ENCODE measurements at regions not wholly inside any gene's neighbourhood (a gene's known extent, or its start where the extent isn't known, plus 50 kb on each side); places are given as distances from the start of the nearest gene placed in this dataset.

DNA sequence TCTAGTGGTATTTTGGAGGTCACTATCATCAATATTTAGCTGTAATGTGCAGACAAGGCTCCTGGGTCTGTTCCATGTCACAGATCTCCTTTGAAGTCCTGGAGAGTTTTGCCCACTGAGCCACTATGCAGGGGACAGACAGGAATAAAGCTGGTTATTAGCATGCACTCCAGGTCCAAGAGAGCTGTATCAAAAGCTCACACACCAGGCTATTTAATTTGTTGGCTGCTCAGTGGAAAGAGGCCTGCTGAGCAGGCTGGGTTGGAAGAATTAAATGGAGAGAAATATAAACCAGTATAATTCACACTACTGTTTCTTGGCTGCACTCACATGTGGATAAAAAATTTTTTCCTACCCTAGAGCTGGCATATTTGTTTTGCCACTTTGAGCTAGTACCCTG is 113.8 kb upstream of the TAF11L2 start:
- no peak overlapping the region for H2AFZ ChIP-seq (ENCODE audit: low read length)
- H3K4me1 ChIP-seq (ENCODE audit: insufficient read depth, low read length) = peaks cover 9% of the 10 kb centered on the region
- no peak overlapping the region for H3K4me3 ChIP-seq (ENCODE audit: insufficient read depth, low read length)
- no peaks in the 10 kb centered on the region for H3K79me2 ChIP-seq (ENCODE audit: insufficient read depth, low read length)
- H3K27ac ChIP-seq (ENCODE audit: low read depth, low read length) = no peak overlapping the region
- H4K20me1 ChIP-seq (ENCODE audit: insufficient read depth, low read length) = no peaks in the 10 kb centered on the region
- no peaks in the 10 kb centered on the region for H3K27me3 ChIP-seq (ENCODE audit: insufficient read depth, low read length)
- no peak for DNase-seq (ENCODE audit: insufficient read length, low spot score, missing footprints)
- H3K4me2 ChIP-seq (ENCODE audit: insufficient read depth, low read length) = no peak overlapping the region
- TF ChIP-seq, protein P1, sequence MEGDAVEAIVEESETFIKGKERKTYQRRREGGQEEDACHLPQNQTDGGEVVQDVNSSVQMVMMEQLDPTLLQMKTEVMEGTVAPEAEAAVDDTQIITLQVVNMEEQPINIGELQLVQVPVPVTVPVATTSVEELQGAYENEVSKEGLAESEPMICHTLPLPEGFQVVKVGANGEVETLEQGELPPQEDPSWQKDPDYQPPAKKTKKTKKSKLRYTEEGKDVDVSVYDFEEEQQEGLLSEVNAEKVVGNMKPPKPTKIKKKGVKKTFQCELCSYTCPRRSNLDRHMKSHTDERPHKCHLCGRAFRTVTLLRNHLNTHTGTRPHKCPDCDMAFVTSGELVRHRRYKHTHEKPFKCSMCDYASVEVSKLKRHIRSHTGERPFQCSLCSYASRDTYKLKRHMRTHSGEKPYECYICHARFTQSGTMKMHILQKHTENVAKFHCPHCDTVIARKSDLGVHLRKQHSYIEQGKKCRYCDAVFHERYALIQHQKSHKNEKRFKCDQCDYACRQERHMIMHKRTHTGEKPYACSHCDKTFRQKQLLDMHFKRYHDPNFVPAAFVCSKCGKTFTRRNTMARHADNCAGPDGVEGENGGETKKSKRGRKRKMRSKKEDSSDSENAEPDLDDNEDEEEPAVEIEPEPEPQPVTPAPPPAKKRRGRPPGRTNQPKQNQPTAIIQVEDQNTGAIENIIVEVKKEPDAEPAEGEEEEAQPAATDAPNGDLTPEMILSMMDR (IDR thresholded peaks at IDR 0.05; ENCODE audit: extremely low read depth, low read depth, low read length) = no peak
- no peaks in the 10 kb centered on the region for H3K36me3 ChIP-seq (ENCODE audit: insufficient read depth, low read length)
- peaks cover 3% of the 10 kb centered on the region for H3K9me3 ChIP-seq (ENCODE audit: low read depth, low read length)

DNA sequence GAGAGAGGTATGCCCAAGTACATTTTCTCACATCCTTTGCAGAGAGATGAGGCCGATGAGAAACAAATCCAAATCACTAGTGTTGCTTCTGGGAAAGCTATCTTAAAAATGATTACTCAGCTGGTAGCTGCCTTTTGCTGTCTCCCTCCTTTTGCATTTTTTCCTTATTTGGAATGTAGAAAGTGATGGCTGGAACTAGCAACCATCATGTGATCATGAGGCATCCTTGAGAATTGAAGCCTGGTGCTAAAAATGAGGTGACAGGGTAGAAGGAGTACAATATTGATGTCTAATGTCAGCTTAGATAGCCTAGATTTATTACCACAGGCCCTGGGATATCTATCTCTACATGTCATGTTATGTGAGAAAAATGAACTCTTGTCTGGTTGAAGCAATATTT is 109.3 kb upstream of the TAF11L2 start:
- Histone ChIP-seq H3K4me3 (ENCODE audit: insufficient read depth, low read length) (no peak overlapping the region), H3K36me3 (ENCODE audit: insufficient read depth, low read length) (no peaks in the 10 kb centered on the region)
- TF ChIP-seq, protein P1 (IDR thresholded peaks at IDR 0.05; ENCODE audit: extremely low read depth, low read depth, low read length) = no peak

DNA sequence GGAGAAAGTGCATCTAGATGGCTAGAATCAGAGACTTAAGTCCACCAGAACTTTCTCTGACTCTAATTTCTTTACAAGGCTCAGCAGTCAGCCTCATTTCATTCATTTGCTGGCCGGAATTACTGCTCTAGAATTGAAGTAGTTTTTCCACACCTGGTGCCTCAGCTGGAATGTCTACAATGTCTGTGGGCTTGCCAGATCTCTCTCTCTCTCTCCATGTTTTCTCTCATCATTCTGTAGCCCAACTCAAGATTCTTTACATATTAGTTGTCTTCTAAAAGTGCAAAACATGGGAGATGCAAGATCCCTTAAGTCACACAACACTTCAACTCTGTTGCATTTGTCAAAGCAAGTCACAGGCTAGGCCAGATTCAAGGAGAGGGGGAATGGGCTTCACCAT is 103.9 kb upstream of the TAF11L2 start:
- H3K4me2 ChIP-seq (ENCODE audit: insufficient read depth, low read length) = no peak overlapping the region
- H3K36me3 ChIP-seq (ENCODE audit: insufficient read depth, low read length) = no peaks in the 10 kb centered on the region
- no peaks in the 10 kb centered on the region for H3K9me3 ChIP-seq (ENCODE audit: low read depth, low read length)
- no peak for DNase-seq (ENCODE audit: insufficient read length, low spot score, missing footprints)
- H2AFZ ChIP-seq (ENCODE audit: low read length) = no peak overlapping the region
- H3K4me3 ChIP-seq (ENCODE audit: insufficient read depth, low read length) = no peak overlapping the region
- no peaks in the 10 kb centered on the region for H3K79me2 ChIP-seq (ENCODE audit: insufficient read depth, low read length)
- H4K20me1 ChIP-seq (ENCODE audit: insufficient read depth, low read length) = no peaks in the 10 kb centered on the region
- H3K27me3 ChIP-seq (ENCODE audit: insufficient read depth, low read length) = no peaks in the 10 kb centered on the region
- peaks cover 21% of the 10 kb centered on the region for H3K4me1 ChIP-seq (ENCODE audit: insufficient read depth, low read length)
- TF ChIP-seq, protein P1 (IDR thresholded peaks at IDR 0.05; ENCODE audit: extremely low read depth, low read depth, low read length) = no peak
- H3K27ac ChIP-seq (ENCODE audit: low read depth, low read length) = no peak overlapping the region

More for the DNA sequence above, 109.3 kb upstream of the TAF11L2 start:
- no peak overlapping the region for H3K4me2 ChIP-seq (ENCODE audit: insufficient read depth, low read length)
- H4K20me1 ChIP-seq (ENCODE audit: insufficient read depth, low read length) = no peaks in the 10 kb centered on the region
- H3K9me3 ChIP-seq (ENCODE audit: low read depth, low read length) = peaks cover 3% of the 10 kb centered on the region
- H3K27me3 ChIP-seq (ENCODE audit: insufficient read depth, low read length) = no peaks in the 10 kb centered on the region
- H3K27ac ChIP-seq (ENCODE audit: low read depth, low read length) = no peak overlapping the region
- no peaks in the 10 kb centered on the region for H3K4me1 ChIP-seq (ENCODE audit: insufficient read depth, low read length)
- no peak for DNase-seq (ENCODE audit: insufficient read length, low spot score, missing footprints)
- H2AFZ ChIP-seq (ENCODE audit: low read length) = no peak overlapping the region
- no peaks in the 10 kb centered on the region for H3K79me2 ChIP-seq (ENCODE audit: insufficient read depth, low read length)

DNA sequence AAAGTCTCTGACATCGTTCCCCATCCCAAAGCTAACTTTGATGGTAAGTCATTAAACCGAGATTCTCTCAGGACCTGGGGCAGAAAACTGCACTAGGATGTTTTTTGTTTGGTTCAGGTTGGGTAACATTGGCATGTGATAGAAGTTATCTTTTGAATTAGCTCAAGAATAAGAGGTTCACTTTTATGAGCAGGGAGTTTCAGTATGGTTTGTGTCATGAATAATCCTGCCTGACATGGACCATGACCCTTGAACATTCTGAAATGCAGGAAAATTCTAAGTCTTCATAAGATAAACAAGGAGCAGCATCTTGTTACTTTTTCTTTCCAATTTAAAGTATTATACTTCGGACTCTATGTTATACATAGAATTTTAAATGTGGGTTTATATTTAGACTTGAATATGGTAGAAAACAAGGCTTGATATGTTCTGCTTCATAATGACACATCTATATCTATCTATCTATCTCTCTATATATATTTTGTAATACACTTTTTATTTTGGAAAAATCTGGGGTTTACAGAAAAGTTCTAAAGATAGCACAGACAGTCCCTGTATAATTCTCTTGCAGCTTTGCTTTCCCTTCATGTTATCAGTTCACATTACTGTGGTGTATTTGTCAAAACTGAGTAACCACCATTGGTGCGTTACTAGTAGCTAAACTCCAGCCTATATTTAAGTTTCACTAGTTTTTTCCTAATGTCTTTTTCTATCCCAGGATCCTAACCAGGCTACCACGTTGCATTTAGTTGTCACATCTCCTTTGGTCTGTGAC is 102.7 kb upstream of the TAF11L2 start:
- Histone ChIP-seq H3K27ac (ENCODE audit: low read depth, low read length) (no peak overlapping the region), H3K27me3 (ENCODE audit: insufficient read depth, low read length) (no peaks in the 10 kb centered on the region), H2AFZ (ENCODE audit: low read length) (no peak overlapping the region), H4K20me1 (ENCODE audit: insufficient read depth, low read length) (no peaks in the 10 kb centered on the region), H3K36me3 (ENCODE audit: insufficient read depth, low read length) (no peaks in the 10 kb centered on the region), H3K4me2 (ENCODE audit: insufficient read depth, low read length) (no peak overlapping the region), H3K9me3 (ENCODE audit: low read depth, low read length) (no peaks in the 10 kb centered on the region), H3K4me3 (ENCODE audit: insufficient read depth, low read length) (no peak overlapping the region), H3K4me1 (ENCODE audit: insufficient read depth, low read length) (peaks cover 21% of the 10 kb centered on the region), H3K79me2 (ENCODE audit: insufficient read depth, low read length) (no peaks in the 10 kb centered on the region)
- DNase-seq (ENCODE audit: insufficient read length, low spot score, missing footprints) = no peak
- TF ChIP-seq, protein P1 (IDR thresholded peaks at IDR 0.05; ENCODE audit: extremely low read depth, low read depth, low read length) = no peak
